IPS-NIHi7 (cell line): ENCODE measurements at regions not wholly inside any gene's neighbourhood (a gene's known extent, or its start where the extent isn't known, plus 50 kb on each side); places are given as distances from the start of the nearest gene placed in this dataset.
"Not testable (repeated sequence)": the region's sequence is repeated elsewhere in the genome, so short reads cannot be mapped to it uniquely, and the experiment has no call there.

ENCODE experiments used
- DNase-seq: peaks from one replicate; pipeline ENCODE4 v3.0.0; 2012; ENCODE audit warnings: mixed read lengths; ENCODE audit errors: extremely low spot score

- no peak for DNase-seq
These were observed 49.9 kb upstream of the GAS1 start for GRCh38 chr9:86997156-86997555.

GRCh38 chr9:86997951-86998350, 50.6 kb upstream of the GAS1 start:
- no peak for DNase-seq

- no peak for DNase-seq
These were observed 55.2 kb upstream of the GAS1 start for GRCh38 chr9:87002517-87002916.

GRCh38 chr9:87004016-87004415, 56.7 kb upstream of the GAS1 start:
- DNase-seq: no peak

- DNase-seq: no peak
These were observed 59.6 kb upstream of the GAS1 start for GRCh38 chr9:87006956-87007355.

GRCh38 chr9:87007711-87008366, 60.5 kb upstream of the GAS1 start:
- DNase-seq: no peak

GRCh38 chr9:87008667-87009066, 61.4 kb upstream of the GAS1 start:
- no peak for DNase-seq

GRCh38 chr9:87010626-87011025, 63.3 kb upstream of the GAS1 start:
- DNase-seq: no peak

- no peak for DNase-seq
These were observed 64.2 kb upstream of the GAS1 start for GRCh38 chr9:87011551-87011950.

- DNase-seq: no peak
These were observed 66.2 kb upstream of the GAS1 start for GRCh38 chr9:87013490-87013889.

GRCh38 chr9:87014436-87014835, 67.1 kb upstream of the GAS1 start:
- no peak for DNase-seq

- DNase-seq: no peak
These were observed 69.4 kb upstream of the GAS1 start for GRCh38 chr9:87016681-87017080.

- no peak for DNase-seq
These were observed 73.1 kb upstream of the GAS1 start for GRCh38 chr9:87020169-87020950.

GRCh38 chr9:87022178-87022577, 74.9 kb upstream of the GAS1 start:
- DNase-seq: no peak

GRCh38 chr9:87026204-87026603, 78.9 kb upstream of the GAS1 start:
- no peak for DNase-seq

GRCh38 chr9:87028836-87029235, 81.5 kb upstream of the GAS1 start:
- not testable (repeated sequence) for DNase-seq

GRCh38 chr9:87029905-87030304, 82.6 kb upstream of the GAS1 start:
- DNase-seq: no peak

- no peak for DNase-seq
These were observed 87.5 kb upstream of the GAS1 start for GRCh38 chr9:87034841-87035240.

GRCh38 chr9:87035879-87036278, 88.6 kb upstream of the GAS1 start:
- no peak for DNase-seq

GRCh38 chr9:87036506-87036905, 89.2 kb upstream of the GAS1 start:
- DNase-seq: no peak

GRCh38 chr9:87039809-87040392, 92.6 kb upstream of the GAS1 start:
- no peak for DNase-seq

GRCh38 chr9:87040410-87041009, 93.2 kb upstream of the GAS1 start:
- DNase-seq: no peak
